ENCODE measurements at regions not wholly inside any gene's neighbourhood (a gene's known extent, or its start where the extent isn't known, plus 50 kb on each side); places are given as distances from the start of the nearest gene placed in this dataset.

GRCh38 chr1:228876187-228876586, 140.9 kb downstream of the RHOU start:
- H3K27ac ChIP-seq (ENCODE audit: low read depth in 1 of 2, low read length in 2 of 2): no peak overlapping the region
- H3K27me3 ChIP-seq (ENCODE audit: control insufficient read depth in 4 of 4, insufficient read depth in 4 of 4, low read length in 3 of 4): no peaks in the 10 kb centered on the region
- no peak for DNase-seq (ENCODE audit: low spot score)
- no peaks in the 10 kb centered on the region for H3K36me3 ChIP-seq (ENCODE audit: control insufficient read depth in 4 of 4, insufficient read depth in 3 of 4, low read depth in 1 of 4, low read length in 3 of 4)
- H3K4me1 ChIP-seq (ENCODE audit: control insufficient read depth in 4 of 4, insufficient read depth in 4 of 4, low read length in 3 of 4): no peaks in the 10 kb centered on the region
- WGBS: 87% methylated on average over 4 of the region's 4 CpGs
- H3K9me3 ChIP-seq (ENCODE audit: control insufficient read depth in 4 of 4, low read length in 3 of 4): no peaks in the 10 kb centered on the region
- H3K9ac ChIP-seq (ENCODE audit: low read depth in 1 of 2, low read length in 2 of 2): no peak overlapping the region
- no peak overlapping the region for H3K4me3 ChIP-seq (ENCODE audit: low read depth in 1 of 3, low read length in 3 of 3)
- TF ChIP-seq ZBTB33 (IDR thresholded peaks at IDR 0.05) (no peak), MAX (IDR thresholded peaks at IDR 0.05) (no peak), FOXA1 (IDR thresholded peaks at IDR 0.05) (no peak), RXRA (IDR thresholded peaks at IDR 0.05) (no peak), GABPA (IDR thresholded peaks at IDR 0.05 in 1 of 2, conservative IDR thresholded peaks at IDR 0.05 in 1 of 2) (no peak), FOXA2 (IDR thresholded peaks at IDR 0.05) (no peak), ATF3 (IDR thresholded peaks at IDR 0.05) (no peak), REST (IDR thresholded peaks at IDR 0.05) (no peak), YY1 (IDR thresholded peaks at IDR 0.05) (no peak), RAD21 (IDR thresholded peaks at IDR 0.05) (no peak), TAF1 (conservative IDR thresholded peaks at IDR 0.05) (no peak), CTCF (IDR thresholded peaks at IDR 0.05; ENCODE audit: low read depth, low read length, missing input control) (no peak), HNF4G (IDR thresholded peaks at IDR 0.05) (no peak), JUND (IDR thresholded peaks at IDR 0.05) (no peak), EGR1 (IDR thresholded peaks at IDR 0.05; ENCODE audit: low read depth in 2 of 2) (no peak), SP1 (IDR thresholded peaks at IDR 0.05) (no peak)

GRCh38 chr1:228879164-228879563, 143.9 kb downstream of the RHOU start:
- Histone ChIP-seq H3K4me3 (ENCODE audit: low read depth in 1 of 3, low read length in 3 of 3) (no peak overlapping the region), H3K9me3 (ENCODE audit: control insufficient read depth in 4 of 4, low read length in 3 of 4) (peaks cover 0 to 6% (median 1%) of the 10 kb centered on the region in 4 donors), H3K27me3 (ENCODE audit: control insufficient read depth in 4 of 4, insufficient read depth in 4 of 4, low read length in 3 of 4) (no peaks in the 10 kb centered on the region), H3K36me3 (ENCODE audit: control insufficient read depth in 4 of 4, insufficient read depth in 3 of 4, low read depth in 1 of 4, low read length in 3 of 4) (no peaks in the 10 kb centered on the region), H3K27ac (ENCODE audit: low read depth in 1 of 2, low read length in 2 of 2) (no peak overlapping the region), H3K9ac (ENCODE audit: low read depth in 1 of 2, low read length in 2 of 2) (no peak overlapping the region), H3K4me1 (ENCODE audit: control insufficient read depth in 4 of 4, insufficient read depth in 4 of 4, low read length in 3 of 4) (no peaks in the 10 kb centered on the region)
- no peak for DNase-seq (ENCODE audit: low spot score)
- WGBS: 99% methylated on average over 2 of the region's 2 CpGs
- TF ChIP-seq ATF3 (IDR thresholded peaks at IDR 0.05) (no peak), RAD21 (IDR thresholded peaks at IDR 0.05) (no peak), ZBTB33 (IDR thresholded peaks at IDR 0.05) (no peak), CTCF (IDR thresholded peaks at IDR 0.05; ENCODE audit: low read depth, low read length, missing input control) (no peak), GABPA (IDR thresholded peaks at IDR 0.05 in 1 of 2, conservative IDR thresholded peaks at IDR 0.05 in 1 of 2) (no peak), NR2F2 (IDR thresholded peaks at IDR 0.05) (no peak), FOXA1 (IDR thresholded peaks at IDR 0.05) (no peak), RXRA (IDR thresholded peaks at IDR 0.05) (no peak), EGR1 (IDR thresholded peaks at IDR 0.05; ENCODE audit: low read depth in 2 of 2) (no peak), YY1 (IDR thresholded peaks at IDR 0.05) (no peak), HNF4A (conservative IDR thresholded peaks at IDR 0.05) (no peak), JUND (IDR thresholded peaks at IDR 0.05) (no peak), HNF4G (IDR thresholded peaks at IDR 0.05) (no peak), TAF1 (conservative IDR thresholded peaks at IDR 0.05) (no peak), MAX (IDR thresholded peaks at IDR 0.05) (no peak)

Measured in liver (tissue), 8 donors.